K562 (cell line): ENCODE measurements at regions not wholly inside any gene's neighbourhood (a gene's known extent, or its start where the extent isn't known, plus 50 kb on each side); places are given as distances from the start of the nearest gene placed in this dataset.

Experiments
- ATAC-seq: fragments of 200-7000 bp; cut with Tn5 transposase; 3 replicates; pipeline ENCODE4 v1.9.1; 2020; ENCODE audit warnings: moderate library complexity
- BruUV-seq: library from RNA; stranded (reverse); fragments of 400-500 nt; replicated peaks from 2 replicates; lab custom pipeline; 2021; lab: Mats Ljungman, UMichigan
- CTCF ChIA-PET: fragments of 300-600 bp; formaldehyde crosslinking; extraction: SDS; loops from one replicate; lab custom pipeline; 2021; ENCODE audit warnings: low intra/inter-chr PET ratio; lab: Yijun Ruan, JAX
- POLR2A ChIA-PET: fragments of 300-600, 350-650 bp; sonication (Branson Sonifier 250); formaldehyde crosslinking; extraction: SDS; loops from one replicate; lab custom pipeline; 2021; ENCODE audit warnings: antibody characterized with exemption, inconsistent platforms; lab: Yijun Ruan, JAX
- DNase-seq, 4 experiments: peaks; one replicate each; pipeline versions ENCODE4 v3.0.0 to v3.0.0-alpha.2; 2011 to 2018; ENCODE audit warnings: low spot score in 3 of 4, mixed read lengths in 3 of 4; ENCODE audit errors: extremely low read depth in 1 of 4
- FAIRE-seq: peaks from 2 replicates; lab custom pipeline; 2011; peaks lifted over from hg19 to GRCh38; lab: Jason Lieb, UNC
- H2AFZ ChIP-seq: 2 replicates; pipeline ENCODE4 v1.6.0; 2011; ENCODE audit warnings: low read depth, low read length, control low read depth, inconsistent platforms
- H3K27ac ChIP-seq: fragments of 200-600 bp; 3 replicates; pipeline ENCODE4 v1.8.0; 2011; ENCODE audit warnings: low read depth, mild to moderate bottlenecking, control low read depth, inconsistent platforms, low read length, moderate library complexity, mixed read lengths; ENCODE audit errors: extremely low read depth
- H3K27me3 ChIP-seq, 2 experiments: fragments of 300-600 bp in 1 of 2; 2 replicates in 1 of 2; 3 replicates in 1 of 2; pipeline versions ENCODE4 v1.6.0 to v1.8.0; 2011; ENCODE audit warnings: inconsistent platforms in 2 of 2, low read length in 2 of 2, mild to moderate bottlenecking in 1 of 2, mixed read lengths in 1 of 2, moderate library complexity in 1 of 2; ENCODE audit not compliant: control insufficient read depth in 2 of 2, insufficient read depth in 2 of 2
- H3K36me3 ChIP-seq: fragments of 300-600 bp; 3 replicates; pipeline ENCODE4 v1.8.0; 2011; ENCODE audit warnings: mild to moderate bottlenecking, low read length, inconsistent platforms; ENCODE audit not compliant: control insufficient read depth, insufficient read depth
- H3K4me1 ChIP-seq, 2 experiments: fragments of 200-600 bp in 1 of 2; replicated peaks in 1 of 2; 2 replicates in 1 of 2; 3 replicates in 1 of 2; pipeline versions ENCODE4 v1.5.1 to v1.8.0; 2011; ENCODE audit warnings: inconsistent platforms in 2 of 2, low read length in 2 of 2, mild to moderate bottlenecking in 1 of 2, mixed read lengths in 1 of 2, moderate library complexity in 1 of 2; ENCODE audit not compliant: control insufficient read depth in 2 of 2, insufficient read depth in 2 of 2
- H3K4me2 ChIP-seq: 2 replicates; pipeline ENCODE4 v1.6.1; 2011; ENCODE audit warnings: low read length, control low read depth, inconsistent platforms, mixed read lengths; ENCODE audit not compliant: insufficient read depth
- H3K4me3 ChIP-seq: fragments of 200-600 bp; sonication (generic), shearing (Covaris generic); 2 replicates; pipeline ENCODE4 v1.5.1; 2016; ENCODE audit warnings: control low read depth, inconsistent platforms
- H3K79me2 ChIP-seq: fragments of 200-600 bp; 3 replicates; pipeline ENCODE4 v1.8.0; 2011; ENCODE audit warnings: low read length, inconsistent platforms; ENCODE audit not compliant: control insufficient read depth, insufficient read depth
- H3K9ac ChIP-seq, 2 experiments: 2 replicates each; pipeline versions ENCODE4 v1.6.0 to v1.6.1; 2011; ENCODE audit warnings: low read depth in 2 of 2, low read length in 2 of 2, control low read depth in 1 of 2, inconsistent platforms in 1 of 2, mild to moderate bottlenecking in 1 of 2, mixed read lengths in 1 of 2; ENCODE audit not compliant: insufficient read depth in 1 of 2
- H3K9me1 ChIP-seq: one replicate; pipeline ENCODE4 v1.6.0; 2011; ENCODE audit warnings: inconsistent platforms, mild to moderate bottlenecking, low read length, moderate library complexity; ENCODE audit not compliant: control insufficient read depth, insufficient read depth
- H3K9me3 ChIP-seq: replicated peaks from 2 replicates; pipeline ENCODE4 v1.5.1; 2011; ENCODE audit warnings: low read depth, low read length, inconsistent platforms; ENCODE audit not compliant: control insufficient read depth, insufficient read depth
- H4K20me1 ChIP-seq: replicated peaks from 2 replicates; pipeline ENCODE4 v1.6.1; 2011; ENCODE audit warnings: low read length, inconsistent platforms, mixed read lengths; ENCODE audit not compliant: control insufficient read depth, insufficient read depth
- CCAR2 ChIP-seq: fragments of 200-400 bp; formaldehyde crosslinking; IDR thresholded peaks from 2 replicates; pipeline ENCODE4 v1.6.1; 2017; ENCODE audit warnings: mild to moderate bottlenecking, low read depth, low read length
- KAT2B ChIP-seq: IDR thresholded peaks from one replicate; pipeline ENCODE4 v1.6.1; 2012; ENCODE audit warnings: low read depth, mild to moderate bottlenecking, control low read depth, inconsistent platforms, low read length, moderate library complexity
- NONO ChIP-seq, 2 experiments: fragments of 200-400 bp in 1 of 2; fragments of 450-650 bp in 1 of 2; formaldehyde crosslinking in 1 of 2; IDR thresholded peaks; 2 replicates each; pipeline ENCODE4 v1.6.1; 2017; ENCODE audit warnings: low read depth in 2 of 2, mild to moderate bottlenecking in 2 of 2, moderate library complexity in 2 of 2, low read length in 1 of 2
- SMARCB1 ChIP-seq: IDR thresholded peaks from 2 replicates; pipeline ENCODE4 v1.6.1; 2011; ENCODE audit warnings: improper control_type of control experiment, low read depth; ENCODE audit not compliant: insufficient read length
- SP1 ChIP-seq: sonication (generic); formaldehyde crosslinking; IDR thresholded peaks from 2 replicates; pipeline ENCODE4 v1.8.1; 2022; ENCODE audit warnings: mild to moderate bottlenecking, missing genetic modification reagents
- ZNF76 ChIP-seq: fragments of 250-450 bp; sonication (Bioruptor Pico); IDR thresholded peaks from 2 replicates; pipeline ENCODE4 v1.4.0; 2020; ENCODE audit warnings: mild to moderate bottlenecking, moderate library complexity, borderline replicate concordance
- WGBS: fragments of 100-300 bp; shearing (Covaris generic); methylation state at CpG from one replicate; pipeline ENCODE4 v1.1.6; 2016; ENCODE audit warnings: low coverage, mixed read lengths; ENCODE audit not compliant: insufficient coverage; ENCODE audit errors: missing lambda C conversion rate; 5-methylcytosine and 5-hydroxymethylcytosine counted together
- in situ Hi-C: fragments of 300-500 bp; cut with MboI; formaldehyde crosslinking; loops from 4 replicates; pipeline ENCODE4 v1.15.0; 2018; ENCODE audit warnings: inconsistent platforms, mixed read lengths
- intact Hi-C: fragments of 100-400 bp; cut with micrococcal nuclease; formaldehyde crosslinking; loops from 2 replicates; pipeline ENCODE4 v1.14.2; 2022
- TF ChIP-seq, protein P1 (sequence below), 2 experiments: IDR thresholded peaks; 2 replicates each; pipeline ENCODE4 v1.6.1; 2011; ENCODE audit warnings: borderline replicate concordance in 1 of 2, control low read depth in 1 of 2, low read depth in 1 of 2, low read length in 1 of 2, mild to moderate bottlenecking in 1 of 2, mixed read lengths in 1 of 2, moderate library complexity in 1 of 2; ENCODE audit not compliant: insufficient read depth in 1 of 2, insufficient read length in 1 of 2, poor library complexity in 1 of 2, severe bottlenecking in 1 of 2; ENCODE audit errors: extremely low read depth in 1 of 2
- TF ChIP-seq, protein P2 (sequence below): sonication (generic); IDR thresholded peaks from 2 replicates; pipeline ENCODE4 v1.6.1; 2016
- TF ChIP-seq, protein P3 (sequence below), 2 experiments: fragments of 200-800 bp in 1 of 2; sonication (Bioruptor generic) in 1 of 2; sonication (generic) in 1 of 2; formaldehyde crosslinking in 1 of 2; IDR thresholded peaks in 1 of 2; conservative IDR thresholded peaks in 1 of 2; 2 replicates each; pipeline versions ENCODE4 v1.5.0 to v1.6.1; 2016 to 2020; ENCODE audit warnings: missing compliant biosample characterization in 1 of 2, missing genetic modification characterization in 1 of 2, missing genetic modification reagents in 1 of 2

DNA sequence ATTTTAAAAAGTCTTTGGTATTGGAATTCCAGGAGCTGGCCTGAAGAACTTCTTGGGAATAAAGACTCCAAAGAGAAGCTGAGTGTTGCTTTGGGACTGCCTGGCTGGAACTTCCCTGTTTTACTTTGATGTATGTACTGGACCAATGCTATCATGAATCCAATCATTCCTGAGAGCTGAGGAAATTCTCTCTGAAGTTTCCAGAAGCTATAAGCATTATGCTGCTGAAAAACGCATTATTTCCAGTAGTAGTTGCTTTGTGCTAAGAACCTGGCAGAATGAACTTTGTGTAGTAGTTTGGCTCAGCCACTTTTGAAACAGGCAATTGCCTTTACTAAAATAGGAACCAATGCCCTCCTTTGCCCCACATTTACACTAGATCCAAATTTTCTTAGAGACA is 260.7 kb downstream of the HLX start:
- no peak overlapping the region for H3K27ac ChIP-seq
- WGBS: 0% methylated on average over 1 of the region's 1 CpG
- H3K4me3 ChIP-seq: no peak overlapping the region
- no peaks in the 10 kb centered on the region for H3K27me3 ChIP-seq
- H3K4me2 ChIP-seq: no peak overlapping the region
- in situ Hi-C loops: no loop called here
- H3K4me1 ChIP-seq: no peaks in the 10 kb centered on the region
- no peak for FAIRE-seq
- TF ChIP-seq, protein P1, sequence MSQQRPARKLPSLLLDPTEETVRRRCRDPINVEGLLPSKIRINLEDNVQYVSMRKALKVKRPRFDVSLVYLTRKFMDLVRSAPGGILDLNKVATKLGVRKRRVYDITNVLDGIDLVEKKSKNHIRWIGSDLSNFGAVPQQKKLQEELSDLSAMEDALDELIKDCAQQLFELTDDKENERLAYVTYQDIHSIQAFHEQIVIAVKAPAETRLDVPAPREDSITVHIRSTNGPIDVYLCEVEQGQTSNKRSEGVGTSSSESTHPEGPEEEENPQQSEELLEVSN (IDR thresholded peaks at IDR 0.05; ENCODE audit: borderline replicate concordance in 1 of 2, extremely low read depth in 1 of 2, insufficient read depth in 1 of 2, insufficient read length in 1 of 2, low read depth in 1 of 2, low read length in 1 of 2, poor library complexity in 1 of 2, severe bottlenecking in 1 of 2): no peak
- TF ChIP-seq, protein P2, sequence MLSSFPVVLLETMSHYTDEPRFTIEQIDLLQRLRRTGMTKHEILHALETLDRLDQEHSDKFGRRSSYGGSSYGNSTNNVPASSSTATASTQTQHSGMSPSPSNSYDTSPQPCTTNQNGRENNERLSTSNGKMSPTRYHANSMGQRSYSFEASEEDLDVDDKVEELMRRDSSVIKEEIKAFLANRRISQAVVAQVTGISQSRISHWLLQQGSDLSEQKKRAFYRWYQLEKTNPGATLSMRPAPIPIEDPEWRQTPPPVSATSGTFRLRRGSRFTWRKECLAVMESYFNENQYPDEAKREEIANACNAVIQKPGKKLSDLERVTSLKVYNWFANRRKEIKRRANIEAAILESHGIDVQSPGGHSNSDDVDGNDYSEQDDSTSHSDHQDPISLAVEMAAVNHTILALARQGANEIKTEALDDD: no peak
- TF ChIP-seq, protein P3, sequence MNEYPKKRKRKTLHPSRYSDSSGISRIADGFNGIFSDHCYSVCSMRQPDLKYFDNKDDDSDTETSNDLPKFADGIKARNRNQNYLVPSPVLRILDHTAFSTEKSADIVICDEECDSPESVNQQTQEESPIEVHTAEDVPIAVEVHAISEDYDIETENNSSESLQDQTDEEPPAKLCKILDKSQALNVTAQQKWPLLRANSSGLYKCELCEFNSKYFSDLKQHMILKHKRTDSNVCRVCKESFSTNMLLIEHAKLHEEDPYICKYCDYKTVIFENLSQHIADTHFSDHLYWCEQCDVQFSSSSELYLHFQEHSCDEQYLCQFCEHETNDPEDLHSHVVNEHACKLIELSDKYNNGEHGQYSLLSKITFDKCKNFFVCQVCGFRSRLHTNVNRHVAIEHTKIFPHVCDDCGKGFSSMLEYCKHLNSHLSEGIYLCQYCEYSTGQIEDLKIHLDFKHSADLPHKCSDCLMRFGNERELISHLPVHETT (CRISPR knock-in tag; conservative IDR thresholded peaks at IDR 0.05 in 1 of 2, IDR thresholded peaks at IDR 0.05 in 1 of 2): no peak
- TF ChIP-seq SP1 (CRISPR knock-in tag) (no peak), SMARCB1 (no peak), ZNF76 (CRISPR knock-in tag) (no peak), KAT2B (no peak), CCAR2 (no peak), NONO (IDR thresholded peaks at IDR 0.05; ENCODE audit: low read depth in 2 of 2, low read length in 1 of 2) (no peak)
- no peaks in the 10 kb centered on the region for H3K9me3 ChIP-seq
- DNase-seq: no peak
- no peaks in the 10 kb centered on the region for H3K9me1 ChIP-seq
- POLR2A ChIA-PET: interaction anchor here (0.6 to 0.7 kb wide), 2 partner anchors 16 to 26 kb away, joined by 3 read pairs; no protein-coding TSS in a partner anchor
- H3K9ac ChIP-seq: no peak overlapping the region
- no TSS peak for BruUV-seq
- H3K79me2 ChIP-seq: no peaks in the 10 kb centered on the region
- no peak for ATAC-seq
- intact Hi-C loops: no loop called here
- H3K36me3 ChIP-seq: no peaks in the 10 kb centered on the region
- CTCF ChIA-PET: no interaction called here
- no peaks in the 10 kb centered on the region for H4K20me1 ChIP-seq
- H2AFZ ChIP-seq: no peak overlapping the region
